Peyer's patch (tissue), 4 donors: ENCODE measurements at regions not wholly inside any gene's neighbourhood (a gene's known extent, or its start where the extent isn't known, plus 50 kb on each side); places are given as distances from the start of the nearest gene placed in this dataset.

ENCODE experiments used
- CTCF ChIP-seq, 6 experiments: fragments of 450-650 bp in 4 of 6; fragments of 200-600 bp in 2 of 6; sonication (generic) in 1 of 6; IDR thresholded peaks; one replicate each; pipeline ENCODE4 v1.5.1; 2017 to 2019; ENCODE audit warnings: antibody characterized with exemption in 6 of 6, mild to moderate bottlenecking in 3 of 6, moderate library complexity in 1 of 6
- POLR2A ChIP-seq, 2 donors: fragments of 450-650 bp; IDR thresholded peaks; one replicate each; pipeline ENCODE4 v1.5.1; 2017; ENCODE audit warnings: antibody characterized with exemption in 2 of 2, mild to moderate bottlenecking in 2 of 2, moderate library complexity in 2 of 2

- no peak for TF ChIP-seq CTCF (IDR thresholded peaks at IDR 0.05)
- TF ChIP-seq POLR2A (IDR thresholded peaks at IDR 0.05): no peak
Observed at GRCh38 chr11:38160433-38160832, 1562.4 kb upstream of the RAG2 start.
